K562 (cell line): ENCODE measurements at regions not wholly inside any gene's neighbourhood (a gene's known extent, or its start where the extent isn't known, plus 50 kb on each side); places are given as distances from the start of the nearest gene placed in this dataset.

Experiments
- CEBPB ChIP-seq: fragments of 450-650 bp; IDR thresholded peaks from 2 replicates; pipeline ENCODE4 v1.6.1; 2016; ENCODE audit warnings: missing genetic modification characterization, missing compliant biosample characterization
- SREBF2 ChIP-seq: sonication (generic); formaldehyde crosslinking; IDR thresholded peaks from 2 replicates; pipeline ENCODE4 v1.4.0; 2020; ENCODE audit warnings: mild to moderate bottlenecking, missing genetic modification reagents
- TAF1 ChIP-seq: IDR thresholded peaks from 2 replicates; pipeline ENCODE4 v1.6.1; 2011; ENCODE audit warnings: mild to moderate bottlenecking, low read length, moderate library complexity; ENCODE audit not compliant: insufficient read depth, control insufficient read depth, severe bottlenecking; ENCODE audit errors: extremely low read depth
- TF ChIP-seq, protein P1 (sequence below), 2 experiments: fragments of 450-650 bp; IDR thresholded peaks; 2 replicates each; pipeline ENCODE4 v1.6.1; 2016

DNA sequence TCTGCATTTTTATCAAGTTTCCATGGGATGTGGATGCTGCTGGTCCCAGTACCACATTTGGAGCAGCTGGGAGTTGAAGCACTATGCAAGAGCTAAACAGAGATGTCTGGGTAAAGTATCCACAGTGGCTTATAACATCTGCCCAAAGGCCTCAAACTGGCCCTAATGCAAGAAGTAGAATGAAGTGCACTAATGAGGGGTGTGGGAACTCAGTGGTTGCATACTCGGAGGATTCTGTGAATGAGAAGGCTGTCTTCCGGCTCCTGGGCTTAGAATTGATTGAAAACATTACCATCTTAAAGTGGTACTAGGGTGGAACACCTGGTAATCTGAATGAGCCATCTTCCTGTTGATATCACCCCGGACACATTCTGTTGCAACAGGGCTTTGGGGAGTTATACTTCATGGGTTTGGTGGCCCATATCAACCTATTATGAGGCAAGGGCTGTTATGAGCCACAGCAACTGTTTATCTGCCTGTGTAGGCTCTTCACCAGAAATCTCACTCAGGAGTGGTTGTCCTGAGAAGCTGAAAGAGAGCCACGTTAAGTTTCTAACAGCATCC lies 54.7 kb upstream of the SNRPB2 start:
- TF ChIP-seq, protein P1, sequence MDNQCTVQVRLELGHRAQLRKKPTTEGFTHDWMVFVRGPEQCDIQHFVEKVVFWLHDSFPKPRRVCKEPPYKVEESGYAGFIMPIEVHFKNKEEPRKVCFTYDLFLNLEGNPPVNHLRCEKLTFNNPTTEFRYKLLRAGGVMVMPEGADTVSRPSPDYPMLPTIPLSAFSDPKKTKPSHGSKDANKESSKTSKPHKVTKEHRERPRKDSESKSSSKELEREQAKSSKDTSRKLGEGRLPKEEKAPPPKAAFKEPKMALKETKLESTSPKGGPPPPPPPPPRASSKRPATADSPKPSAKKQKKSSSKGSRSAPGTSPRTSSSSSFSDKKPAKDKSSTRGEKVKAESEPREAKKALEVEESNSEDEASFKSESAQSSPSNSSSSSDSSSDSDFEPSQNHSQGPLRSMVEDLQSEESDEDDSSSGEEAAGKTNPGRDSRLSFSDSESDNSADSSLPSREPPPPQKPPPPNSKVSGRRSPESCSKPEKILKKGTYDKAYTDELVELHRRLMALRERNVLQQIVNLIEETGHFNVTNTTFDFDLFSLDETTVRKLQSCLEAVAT (IDR thresholded peaks at IDR 0.05): no peak
- TF ChIP-seq TAF1 (no peak), SREBF2 (CRISPR knock-in tag) (no peak), CEBPB (tag) (no peak)
